ENCODE measurements at regions not wholly inside any gene's neighbourhood (a gene's known extent, or its start where the extent isn't known, plus 50 kb on each side); places are given as distances from the start of the nearest gene placed in this dataset.

- CTCF ChIA-PET = interaction anchor here (0.6 to 3.1 kb wide), 4 partner anchors 12 to 355 kb away, joined by 3 to 16 read pairs (median 3); no protein-coding TSS in a partner anchor
- ATAC-seq (ENCODE audit: low read depth) = no peak
- H3K18ac ChIP-seq (ENCODE audit: low read depth, low read length) = no peak overlapping the region
- BruUV-seq (replicated peaks) = no TSS peak
- dilution Hi-C loops (cut with HindIII; ENCODE audit: low sequenced_read_pairs, unreplicated experiment) (loop anchor here (25.0 kb wide), 1 partner anchor 110 kb away; no protein-coding TSS in a partner anchor), in situ Hi-C loops (cut with MboI; ENCODE audit: low sequenced_read_pairs) (loop anchor here (5.0 to 25.0 kb wide), 2 partner anchors 120 to 935 kb away; no protein-coding TSS in a partner anchor), intact Hi-C loops (cut with micrococcal nuclease) (loop anchor here (2.0 to 10.0 kb wide), 3 partner anchors 81 to 685 kb away; partner anchors contain the start of gene RCN1)
- H2BK120ac ChIP-seq (ENCODE audit: low read depth, low read length) = no peak overlapping the region
- peak overlapping the region in 1 of 2 experiments; percentile 65; a peak in 1 of 4 replicates for H4K8ac ChIP-seq (ENCODE audit: low read depth in 2 of 2, low read length in 2 of 2)
- no peak overlapping the region for H2AK5ac ChIP-seq (ENCODE audit: low read depth, low read length)
- no peak overlapping the region for H2BK15ac ChIP-seq (ENCODE audit: low read depth, low read length)
- H4K20me1 ChIP-seq (ENCODE audit: insufficient read depth, low read length) = no peaks in the 10 kb centered on the region
- no peaks in the 10 kb centered on the region for H3K79me1 ChIP-seq (ENCODE audit: low read depth in 1 of 2, low read length in 2 of 2)
- TF ChIP-seq CEBPB (IDR thresholded peaks at IDR 0.05; ENCODE audit: low read depth, low read length) = no peak
- no peak for TF ChIP-seq CHD1 (IDR thresholded peaks at IDR 0.05; ENCODE audit: low read depth, low read length)
- no peak for TF ChIP-seq MXI1 (IDR thresholded peaks at IDR 0.05; ENCODE audit: borderline replicate concordance, low read depth, low read length)
- no peak for TF ChIP-seq FOS (IDR thresholded peaks at IDR 0.05; ENCODE audit: low read depth, low read length)
- no peak for TF ChIP-seq MAFK (IDR thresholded peaks at IDR 0.05; ENCODE audit: low read depth, low read length)
- no peak overlapping the region for H2BK5ac ChIP-seq (ENCODE audit: low read depth, low read length, poor library complexity, severe bottlenecking)
- H3K4me2 ChIP-seq (ENCODE audit: low read depth, low read length) = peak overlapping the region; percentile 68; the same call in 1 of the 2 replicates
- 40% methylated on average over 1 of the region's 9 CpGs; no CpG with 5 or more reads in 1 of the 2 experiments for WGBS, 2 experiments (ENCODE audit: extremely low coverage in 2 of 2, insufficient read length in 1 of 2)
- 0 out of 2 replicates have a peak, but pooled peaks cover 2% of the 10 kb centered on the region for H3K9me1 ChIP-seq (ENCODE audit: insufficient read depth, low read length)
- no peak overlapping the region for H2BK20ac ChIP-seq (ENCODE audit: low read depth, low read length)
- POLR2A ChIA-PET (ENCODE audit: unreplicated experiment) = no interaction called here
- no peak overlapping the region for H3K56ac ChIP-seq (ENCODE audit: extremely low read depth, insufficient read depth, low read length)
- no peaks in the 10 kb centered on the region for H3K4me1 ChIP-seq (ENCODE audit: control insufficient read depth, insufficient read depth, low read length)
- H3K23ac ChIP-seq (ENCODE audit: low read depth, low read length) = peak overlapping the region; percentile 55
- no peak overlapping the region for H3K4me3 ChIP-seq (ENCODE audit: insufficient read depth, low read depth, low read length)
- DNase-seq = no peak
- peak overlapping the region; percentile 85 for H2AFZ ChIP-seq (replicated peaks; ENCODE audit: low read length, poor library complexity)
- no peaks in the 10 kb centered on the region for H3K36me3 ChIP-seq (ENCODE audit: control insufficient read depth, insufficient read depth, low read length)
- no peak overlapping the region for H3K27ac ChIP-seq (ENCODE audit: insufficient read depth, low read length)
- H3K27me3 ChIP-seq (ENCODE audit: control insufficient read depth, insufficient read depth, low read length) = peaks cover 22% of the 10 kb centered on the region
- 0 out of 2 replicates have a peak overlapping the region, but pooled peaks have one; percentile 54 for H3K14ac ChIP-seq (replicated peaks; ENCODE audit: low read depth, low read length)
- H3K4ac ChIP-seq (ENCODE audit: low read depth, low read length) = no peak overlapping the region
- H4K91ac ChIP-seq (ENCODE audit: insufficient read depth, low read depth, low read length) = no peak overlapping the region
- no peak overlapping the region for H2AK9ac ChIP-seq (replicated peaks; ENCODE audit: low read depth, low read length, poor library complexity)
- H4K5ac ChIP-seq (ENCODE audit: low read depth, low read length) = no peak overlapping the region
- H3K9ac ChIP-seq (ENCODE audit: low read depth, low read length) = no peak overlapping the region
- H3K9me3 ChIP-seq (ENCODE audit: control insufficient read depth, insufficient read depth, low read length) = no peaks in the 10 kb centered on the region
Measured at GRCh38 chr11:32172041-32172847, 81.4 kb downstream of the RCN1 start.

Measured in IMR-90 (cell line).